ENCODE measurements at regions not wholly inside any gene's neighbourhood (a gene's known extent, or its start where the extent isn't known, plus 50 kb on each side); places are given as distances from the start of the nearest gene placed in this dataset.

DNA sequence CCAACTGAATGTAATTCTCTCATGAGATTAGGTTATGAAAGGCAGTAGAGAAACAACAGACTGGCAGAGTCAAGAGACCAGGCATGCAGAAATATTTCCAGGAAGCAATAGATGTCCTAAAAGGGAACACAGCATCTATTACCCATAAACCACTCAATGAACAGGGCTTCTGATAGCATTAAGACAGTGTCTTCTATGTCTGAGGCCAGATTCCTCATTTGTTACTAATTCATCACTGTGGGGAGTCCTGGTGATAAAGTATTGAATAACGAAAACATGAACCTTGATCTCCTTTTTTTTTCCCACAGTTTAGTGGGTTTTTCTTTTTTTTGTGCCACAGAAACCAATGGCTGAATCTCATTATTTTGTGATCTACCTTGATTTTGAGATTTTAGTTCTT is 339.0 kb downstream of the METTL15 start:
- no peak for TF ChIP-seq ZNF560 (tag by site-specific recombination; IDR thresholded peaks at IDR 0.05; ENCODE audit: borderline replicate concordance)
- TF ChIP-seq ZNF660 (tag by site-specific recombination; IDR thresholded peaks at IDR 0.05), result no peak
- TF ChIP-seq, protein P1, sequence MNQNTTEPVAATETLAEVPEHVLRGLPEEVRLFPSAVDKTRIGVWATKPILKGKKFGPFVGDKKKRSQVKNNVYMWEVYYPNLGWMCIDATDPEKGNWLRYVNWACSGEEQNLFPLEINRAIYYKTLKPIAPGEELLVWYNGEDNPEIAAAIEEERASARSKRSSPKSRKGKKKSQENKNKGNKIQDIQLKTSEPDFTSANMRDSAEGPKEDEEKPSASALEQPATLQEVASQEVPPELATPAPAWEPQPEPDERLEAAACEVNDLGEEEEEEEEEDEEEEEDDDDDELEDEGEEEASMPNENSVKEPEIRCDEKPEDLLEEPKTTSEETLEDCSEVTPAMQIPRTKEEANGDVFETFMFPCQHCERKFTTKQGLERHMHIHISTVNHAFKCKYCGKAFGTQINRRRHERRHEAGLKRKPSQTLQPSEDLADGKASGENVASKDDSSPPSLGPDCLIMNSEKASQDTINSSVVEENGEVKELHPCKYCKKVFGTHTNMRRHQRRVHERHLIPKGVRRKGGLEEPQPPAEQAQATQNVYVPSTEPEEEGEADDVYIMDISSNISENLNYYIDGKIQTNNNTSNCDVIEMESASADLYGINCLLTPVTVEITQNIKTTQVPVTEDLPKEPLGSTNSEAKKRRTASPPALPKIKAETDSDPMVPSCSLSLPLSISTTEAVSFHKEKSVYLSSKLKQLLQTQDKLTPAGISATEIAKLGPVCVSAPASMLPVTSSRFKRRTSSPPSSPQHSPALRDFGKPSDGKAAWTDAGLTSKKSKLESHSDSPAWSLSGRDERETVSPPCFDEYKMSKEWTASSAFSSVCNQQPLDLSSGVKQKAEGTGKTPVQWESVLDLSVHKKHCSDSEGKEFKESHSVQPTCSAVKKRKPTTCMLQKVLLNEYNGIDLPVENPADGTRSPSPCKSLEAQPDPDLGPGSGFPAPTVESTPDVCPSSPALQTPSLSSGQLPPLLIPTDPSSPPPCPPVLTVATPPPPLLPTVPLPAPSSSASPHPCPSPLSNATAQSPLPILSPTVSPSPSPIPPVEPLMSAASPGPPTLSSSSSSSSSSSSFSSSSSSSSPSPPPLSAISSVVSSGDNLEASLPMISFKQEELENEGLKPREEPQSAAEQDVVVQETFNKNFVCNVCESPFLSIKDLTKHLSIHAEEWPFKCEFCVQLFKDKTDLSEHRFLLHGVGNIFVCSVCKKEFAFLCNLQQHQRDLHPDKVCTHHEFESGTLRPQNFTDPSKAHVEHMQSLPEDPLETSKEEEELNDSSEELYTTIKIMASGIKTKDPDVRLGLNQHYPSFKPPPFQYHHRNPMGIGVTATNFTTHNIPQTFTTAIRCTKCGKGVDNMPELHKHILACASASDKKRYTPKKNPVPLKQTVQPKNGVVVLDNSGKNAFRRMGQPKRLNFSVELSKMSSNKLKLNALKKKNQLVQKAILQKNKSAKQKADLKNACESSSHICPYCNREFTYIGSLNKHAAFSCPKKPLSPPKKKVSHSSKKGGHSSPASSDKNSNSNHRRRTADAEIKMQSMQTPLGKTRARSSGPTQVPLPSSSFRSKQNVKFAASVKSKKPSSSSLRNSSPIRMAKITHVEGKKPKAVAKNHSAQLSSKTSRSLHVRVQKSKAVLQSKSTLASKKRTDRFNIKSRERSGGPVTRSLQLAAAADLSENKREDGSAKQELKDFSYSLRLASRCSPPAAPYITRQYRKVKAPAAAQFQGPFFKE (tag by site-specific recombination; IDR thresholded peaks at IDR 0.05; ENCODE audit: borderline replicate concordance), result no peak
- TF ChIP-seq, protein P2, sequence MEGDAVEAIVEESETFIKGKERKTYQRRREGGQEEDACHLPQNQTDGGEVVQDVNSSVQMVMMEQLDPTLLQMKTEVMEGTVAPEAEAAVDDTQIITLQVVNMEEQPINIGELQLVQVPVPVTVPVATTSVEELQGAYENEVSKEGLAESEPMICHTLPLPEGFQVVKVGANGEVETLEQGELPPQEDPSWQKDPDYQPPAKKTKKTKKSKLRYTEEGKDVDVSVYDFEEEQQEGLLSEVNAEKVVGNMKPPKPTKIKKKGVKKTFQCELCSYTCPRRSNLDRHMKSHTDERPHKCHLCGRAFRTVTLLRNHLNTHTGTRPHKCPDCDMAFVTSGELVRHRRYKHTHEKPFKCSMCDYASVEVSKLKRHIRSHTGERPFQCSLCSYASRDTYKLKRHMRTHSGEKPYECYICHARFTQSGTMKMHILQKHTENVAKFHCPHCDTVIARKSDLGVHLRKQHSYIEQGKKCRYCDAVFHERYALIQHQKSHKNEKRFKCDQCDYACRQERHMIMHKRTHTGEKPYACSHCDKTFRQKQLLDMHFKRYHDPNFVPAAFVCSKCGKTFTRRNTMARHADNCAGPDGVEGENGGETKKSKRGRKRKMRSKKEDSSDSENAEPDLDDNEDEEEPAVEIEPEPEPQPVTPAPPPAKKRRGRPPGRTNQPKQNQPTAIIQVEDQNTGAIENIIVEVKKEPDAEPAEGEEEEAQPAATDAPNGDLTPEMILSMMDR (tag by site-specific recombination; IDR thresholded peaks at IDR 0.05), result no peak
- no peak for TF ChIP-seq ZNF184 (tag by site-specific recombination; IDR thresholded peaks at IDR 0.05)
- TF ChIP-seq, protein P3, sequence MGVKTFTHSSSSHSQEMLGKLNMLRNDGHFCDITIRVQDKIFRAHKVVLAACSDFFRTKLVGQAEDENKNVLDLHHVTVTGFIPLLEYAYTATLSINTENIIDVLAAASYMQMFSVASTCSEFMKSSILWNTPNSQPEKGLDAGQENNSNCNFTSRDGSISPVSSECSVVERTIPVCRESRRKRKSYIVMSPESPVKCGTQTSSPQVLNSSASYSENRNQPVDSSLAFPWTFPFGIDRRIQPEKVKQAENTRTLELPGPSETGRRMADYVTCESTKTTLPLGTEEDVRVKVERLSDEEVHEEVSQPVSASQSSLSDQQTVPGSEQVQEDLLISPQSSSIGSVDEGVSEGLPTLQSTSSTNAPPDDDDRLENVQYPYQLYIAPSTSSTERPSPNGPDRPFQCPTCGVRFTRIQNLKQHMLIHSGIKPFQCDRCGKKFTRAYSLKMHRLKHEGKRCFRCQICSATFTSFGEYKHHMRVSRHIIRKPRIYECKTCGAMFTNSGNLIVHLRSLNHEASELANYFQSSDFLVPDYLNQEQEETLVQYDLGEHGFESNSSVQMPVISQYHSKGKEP (tag by site-specific recombination; IDR thresholded peaks at IDR 0.05), result no peak
- no peak for TF ChIP-seq ZNF394 (tag by site-specific recombination; IDR thresholded peaks at IDR 0.05; ENCODE audit: borderline replicate concordance)
- TF ChIP-seq ZBTB17 (tag by site-specific recombination; IDR thresholded peaks at IDR 0.05), result no peak
- TF ChIP-seq, protein P4, sequence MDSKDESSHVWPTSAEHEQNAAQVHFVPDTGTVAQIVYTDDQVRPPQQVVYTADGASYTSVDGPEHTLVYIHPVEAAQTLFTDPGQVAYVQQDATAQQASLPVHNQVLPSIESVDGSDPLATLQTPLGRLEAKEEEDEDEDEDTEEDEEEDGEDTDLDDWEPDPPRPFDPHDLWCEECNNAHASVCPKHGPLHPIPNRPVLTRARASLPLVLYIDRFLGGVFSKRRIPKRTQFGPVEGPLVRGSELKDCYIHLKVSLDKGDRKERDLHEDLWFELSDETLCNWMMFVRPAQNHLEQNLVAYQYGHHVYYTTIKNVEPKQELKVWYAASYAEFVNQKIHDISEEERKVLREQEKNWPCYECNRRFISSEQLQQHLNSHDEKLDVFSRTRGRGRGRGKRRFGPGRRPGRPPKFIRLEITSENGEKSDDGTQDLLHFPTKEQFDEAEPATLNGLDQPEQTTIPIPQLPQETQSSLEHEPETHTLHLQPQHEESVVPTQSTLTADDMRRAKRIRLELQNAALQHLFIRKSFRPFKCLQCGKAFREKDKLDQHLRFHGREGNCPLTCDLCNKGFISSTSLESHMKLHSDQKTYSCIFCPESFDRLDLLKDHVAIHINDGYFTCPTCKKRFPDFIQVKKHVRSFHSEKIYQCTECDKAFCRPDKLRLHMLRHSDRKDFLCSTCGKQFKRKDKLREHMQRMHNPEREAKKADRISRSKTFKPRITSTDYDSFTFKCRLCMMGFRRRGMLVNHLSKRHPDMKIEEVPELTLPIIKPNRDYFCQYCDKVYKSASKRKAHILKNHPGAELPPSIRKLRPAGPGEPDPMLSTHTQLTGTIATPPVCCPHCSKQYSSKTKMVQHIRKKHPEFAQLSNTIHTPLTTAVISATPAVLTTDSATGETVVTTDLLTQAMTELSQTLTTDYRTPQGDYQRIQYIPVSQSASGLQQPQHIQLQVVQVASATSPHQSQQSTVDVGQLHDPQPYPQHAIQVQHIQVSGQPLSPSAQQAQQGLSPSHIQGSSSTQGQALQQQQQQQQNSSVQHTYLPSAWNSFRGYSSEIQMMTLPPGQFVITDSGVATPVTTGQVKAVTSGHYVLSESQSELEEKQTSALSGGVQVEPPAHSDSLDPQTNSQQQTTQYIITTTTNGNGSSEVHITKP (tag by site-specific recombination; IDR thresholded peaks at IDR 0.05), result no peak
- TF ChIP-seq ZNF701 (tag by site-specific recombination; IDR thresholded peaks at IDR 0.05), result no peak
- no peak for TF ChIP-seq ZNF76 (tag by site-specific recombination; IDR thresholded peaks at IDR 0.05; ENCODE audit: borderline replicate concordance, low read depth)
- TF ChIP-seq, protein P5, sequence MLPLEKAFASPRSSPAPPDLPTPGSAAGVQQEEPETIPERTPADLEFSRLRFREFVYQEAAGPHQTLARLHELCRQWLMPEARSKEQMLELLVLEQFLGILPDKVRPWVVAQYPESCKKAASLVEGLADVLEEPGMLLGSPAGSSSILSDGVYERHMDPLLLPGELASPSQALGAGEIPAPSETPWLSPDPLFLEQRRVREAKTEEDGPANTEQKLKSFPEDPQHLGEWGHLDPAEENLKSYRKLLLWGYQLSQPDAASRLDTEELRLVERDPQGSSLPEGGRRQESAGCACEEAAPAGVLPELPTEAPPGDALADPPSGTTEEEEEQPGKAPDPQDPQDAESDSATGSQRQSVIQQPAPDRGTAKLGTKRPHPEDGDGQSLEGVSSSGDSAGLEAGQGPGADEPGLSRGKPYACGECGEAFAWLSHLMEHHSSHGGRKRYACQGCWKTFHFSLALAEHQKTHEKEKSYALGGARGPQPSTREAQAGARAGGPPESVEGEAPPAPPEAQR (tag by site-specific recombination; IDR thresholded peaks at IDR 0.05), result no peak
